ENCODE measurements at regions not wholly inside any gene's neighbourhood (a gene's known extent, or its start where the extent isn't known, plus 50 kb on each side); places are given as distances from the start of the nearest gene placed in this dataset.

DNA sequence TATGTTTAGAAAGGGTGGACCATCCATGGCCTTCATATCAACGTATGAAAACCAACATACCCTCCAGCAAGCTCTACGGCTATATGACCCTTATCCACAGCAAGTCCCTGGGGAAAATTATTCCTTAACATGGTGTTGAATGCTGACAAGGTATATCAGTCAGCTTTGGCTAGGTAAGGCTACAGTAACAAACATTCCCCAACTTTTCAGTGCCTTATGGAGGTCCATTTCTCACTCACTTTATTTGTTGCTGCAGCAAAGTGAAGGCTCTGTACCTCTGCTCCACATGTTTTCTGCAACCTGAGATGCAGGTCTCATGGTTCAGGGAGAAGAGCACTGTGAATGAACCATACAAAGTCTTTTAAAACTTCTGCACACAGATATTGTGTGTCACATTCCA is 83.8 kb upstream of the TOX3 start:
- TF ChIP-seq, protein P1, sequence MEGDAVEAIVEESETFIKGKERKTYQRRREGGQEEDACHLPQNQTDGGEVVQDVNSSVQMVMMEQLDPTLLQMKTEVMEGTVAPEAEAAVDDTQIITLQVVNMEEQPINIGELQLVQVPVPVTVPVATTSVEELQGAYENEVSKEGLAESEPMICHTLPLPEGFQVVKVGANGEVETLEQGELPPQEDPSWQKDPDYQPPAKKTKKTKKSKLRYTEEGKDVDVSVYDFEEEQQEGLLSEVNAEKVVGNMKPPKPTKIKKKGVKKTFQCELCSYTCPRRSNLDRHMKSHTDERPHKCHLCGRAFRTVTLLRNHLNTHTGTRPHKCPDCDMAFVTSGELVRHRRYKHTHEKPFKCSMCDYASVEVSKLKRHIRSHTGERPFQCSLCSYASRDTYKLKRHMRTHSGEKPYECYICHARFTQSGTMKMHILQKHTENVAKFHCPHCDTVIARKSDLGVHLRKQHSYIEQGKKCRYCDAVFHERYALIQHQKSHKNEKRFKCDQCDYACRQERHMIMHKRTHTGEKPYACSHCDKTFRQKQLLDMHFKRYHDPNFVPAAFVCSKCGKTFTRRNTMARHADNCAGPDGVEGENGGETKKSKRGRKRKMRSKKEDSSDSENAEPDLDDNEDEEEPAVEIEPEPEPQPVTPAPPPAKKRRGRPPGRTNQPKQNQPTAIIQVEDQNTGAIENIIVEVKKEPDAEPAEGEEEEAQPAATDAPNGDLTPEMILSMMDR (IDR thresholded peaks at IDR 0.05; ENCODE audit: insufficient read depth, low read length, poor library complexity, severe bottlenecking), result no peak
- TF ChIP-seq EZH2phosphoT487 (conservative IDR thresholded peaks at IDR 0.05; ENCODE audit: low read length), result no peak

All from SU-DHL-6 (cell line).